ENCODE measurements at regions not wholly inside any gene's neighbourhood (a gene's known extent, or its start where the extent isn't known, plus 50 kb on each side); places are given as distances from the start of the nearest gene placed in this dataset.

DNA sequence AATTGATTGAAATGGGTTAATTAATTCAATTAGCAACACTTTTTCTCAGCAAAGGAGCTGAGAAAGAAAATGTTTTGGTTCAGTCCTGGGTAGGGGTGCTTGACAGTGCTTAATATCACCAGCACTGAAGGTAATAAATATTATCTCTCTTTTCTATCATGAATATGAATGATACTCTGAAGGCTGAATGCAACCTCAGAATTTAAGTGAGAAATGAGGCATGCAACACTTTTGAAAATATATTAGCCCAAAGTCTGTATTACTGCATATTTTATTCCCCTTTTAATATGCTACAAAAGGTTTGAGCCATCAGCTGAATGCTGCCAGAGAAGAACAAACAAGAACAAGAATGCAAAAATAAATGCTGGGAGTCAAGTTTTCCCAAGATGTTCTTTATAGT is 52.0 kb upstream of the SAMSN1 start:
- Histone ChIP-seq H3K27ac (no peak overlapping the region), H3K27me3 (no peaks in the 10 kb centered on the region)

More for the DNA sequence above, 52.0 kb upstream of the SAMSN1 start:
- no peak for DNase-seq (ENCODE audit: extremely low spot score in 2 of 2)
- Histone ChIP-seq H3K36me3 (no peaks in the 10 kb centered on the region), H3K4me3 (no peak overlapping the region), H3K9me3 (no peaks in the 10 kb centered on the region), H3K4me1 (peaks cover 14% of the 10 kb centered on the region)
- TF ChIP-seq POLR2A (IDR thresholded peaks at IDR 0.05) = no peak
- no peak for TF ChIP-seq POLR2AphosphoS5 (IDR thresholded peaks at IDR 0.05; ENCODE audit: insufficient read depth in 1 of 2, low read depth in 1 of 2)
- TF ChIP-seq, protein P1, sequence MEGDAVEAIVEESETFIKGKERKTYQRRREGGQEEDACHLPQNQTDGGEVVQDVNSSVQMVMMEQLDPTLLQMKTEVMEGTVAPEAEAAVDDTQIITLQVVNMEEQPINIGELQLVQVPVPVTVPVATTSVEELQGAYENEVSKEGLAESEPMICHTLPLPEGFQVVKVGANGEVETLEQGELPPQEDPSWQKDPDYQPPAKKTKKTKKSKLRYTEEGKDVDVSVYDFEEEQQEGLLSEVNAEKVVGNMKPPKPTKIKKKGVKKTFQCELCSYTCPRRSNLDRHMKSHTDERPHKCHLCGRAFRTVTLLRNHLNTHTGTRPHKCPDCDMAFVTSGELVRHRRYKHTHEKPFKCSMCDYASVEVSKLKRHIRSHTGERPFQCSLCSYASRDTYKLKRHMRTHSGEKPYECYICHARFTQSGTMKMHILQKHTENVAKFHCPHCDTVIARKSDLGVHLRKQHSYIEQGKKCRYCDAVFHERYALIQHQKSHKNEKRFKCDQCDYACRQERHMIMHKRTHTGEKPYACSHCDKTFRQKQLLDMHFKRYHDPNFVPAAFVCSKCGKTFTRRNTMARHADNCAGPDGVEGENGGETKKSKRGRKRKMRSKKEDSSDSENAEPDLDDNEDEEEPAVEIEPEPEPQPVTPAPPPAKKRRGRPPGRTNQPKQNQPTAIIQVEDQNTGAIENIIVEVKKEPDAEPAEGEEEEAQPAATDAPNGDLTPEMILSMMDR (IDR thresholded peaks at IDR 0.05) = no peak
- intact Hi-C loops (cut with DNase I) = no loop called here
